DND-41 (cell line): ENCODE measurements at regions not wholly inside any gene's neighbourhood (a gene's known extent, or its start where the extent isn't known, plus 50 kb on each side); places are given as distances from the start of the nearest gene placed in this dataset.

Experiments
- CTCF ChIP-seq: IDR thresholded peaks from 2 replicates; pipeline ENCODE4 v1.5.1; 2012; ENCODE audit warnings: borderline replicate concordance, low read length, moderate library complexity, mild to moderate bottlenecking; ENCODE audit not compliant: poor library complexity, severe bottlenecking; ENCODE audit errors: extremely low read depth
- EZH2 ChIP-seq: IDR thresholded peaks from 3 replicates; pipeline ENCODE4 v1.6.1; 2012; ENCODE audit warnings: borderline replicate concordance, low read depth, mild to moderate bottlenecking, moderate library complexity, low read length, inconsistent platforms; ENCODE audit not compliant: severe bottlenecking

GRCh38 chr14:76583805-76584204, 177.5 kb upstream of the VASH1 start:
- TF ChIP-seq CTCF (no peak), EZH2 (no peak)
